ENCODE measurements at regions not wholly inside any gene's neighbourhood (a gene's known extent, or its start where the extent isn't known, plus 50 kb on each side); places are given as distances from the start of the nearest gene placed in this dataset.
A peak's percentile ranks its signal among the peaks of the same experiment; 100 is the strongest.
"Not testable (repeated sequence)": the region's sequence is repeated elsewhere in the genome, so short reads cannot be mapped to it uniquely, and the experiment has no call there.

- H3K27me3 ChIP-seq (ENCODE audit: insufficient read depth, low read length, poor library complexity, severe bottlenecking); H3K4me3 ChIP-seq (ENCODE audit: low read length); H3K36me3 ChIP-seq (ENCODE audit: insufficient read depth, low read length); H3K4me1 Mint-ChIP-seq; H3K36me3 Mint-ChIP-seq; POLR2A ChIA-PET; H3K27ac ChIP-seq (ENCODE audit: low read depth, low read length); H3K9me3 ChIP-seq (ENCODE audit: low read length); H3K4me3 Mint-ChIP-seq; H3K4me1 ChIP-seq (ENCODE audit: insufficient read depth, low read length); H3K27me3 Mint-ChIP-seq; DNase-seq: not testable (repeated sequence)
- peak overlapping the region in 1 of 8 donors; percentile 42 for H3K27ac Mint-ChIP-seq
- H3K9me3 Mint-ChIP-seq, result peaks cover 8 to 56% (median 17%) of the 10 kb centered on the region in 5 donors
- CTCF ChIA-PET, result interaction anchor here (0.5 kb wide), 1 partner anchor 30 kb away, joined by 3 read pairs; no protein-coding TSS in a partner anchor
These were observed 666.5 kb upstream of the MBL2 start for GRCh38 chr10:53439075-53439474.

GRCh38 chr10:53434413-53434812 is 661.8 kb upstream of the MBL2 start:
- no peaks in the 10 kb centered on the region for H3K36me3 Mint-ChIP-seq
- H3K27ac Mint-ChIP-seq, result no peak overlapping the region
- Histone ChIP-seq H3K9me3 (ENCODE audit: low read length) (no peaks in the 10 kb centered on the region), H3K36me3 (ENCODE audit: insufficient read depth, low read length) (no peaks in the 10 kb centered on the region), H3K4me3 (ENCODE audit: low read length) (no peak overlapping the region), H3K27ac (ENCODE audit: low read depth, low read length) (no peak overlapping the region), H3K4me1 (ENCODE audit: insufficient read depth, low read length) (no peaks in the 10 kb centered on the region), H3K27me3 (ENCODE audit: insufficient read depth, low read length, poor library complexity, severe bottlenecking) (no peaks in the 10 kb centered on the region)
- ChIA-PET POLR2A (no interaction called here), CTCF (no interaction called here)
- H3K4me1 Mint-ChIP-seq, result no peaks in the 10 kb centered on the region
- H3K9me3 Mint-ChIP-seq, result peaks cover 8 to 60% (median 12%) of the 10 kb centered on the region in 5 donors
- no peaks in the 10 kb centered on the region for H3K27me3 Mint-ChIP-seq
- no peak for DNase-seq
- no peak overlapping the region for H3K4me3 Mint-ChIP-seq

GRCh38 chr10:53432035-53432434 is 659.5 kb upstream of the MBL2 start:
- no peak for DNase-seq
- Mint-ChIP-seq H3K36me3 (no peaks in the 10 kb centered on the region), H3K27me3 (no peaks in the 10 kb centered on the region), H3K27ac (no peak overlapping the region), H3K4me3 (no peak overlapping the region), H3K9me3 (peaks cover 7 to 51% (median 13%) of the 10 kb centered on the region in 5 donors), H3K4me1 (no peaks in the 10 kb centered on the region)
- H3K36me3 ChIP-seq (ENCODE audit: insufficient read depth, low read length), result no peaks in the 10 kb centered on the region
- ChIA-PET CTCF (no interaction called here), POLR2A (no interaction called here)
- H3K4me3 ChIP-seq (ENCODE audit: low read length), result no peak overlapping the region
- no peaks in the 10 kb centered on the region for H3K4me1 ChIP-seq (ENCODE audit: insufficient read depth, low read length)
- H3K27ac ChIP-seq (ENCODE audit: low read depth, low read length), result no peak overlapping the region
- H3K9me3 ChIP-seq (ENCODE audit: low read length), result no peaks in the 10 kb centered on the region
- H3K27me3 ChIP-seq (ENCODE audit: insufficient read depth, low read length, poor library complexity, severe bottlenecking), result no peaks in the 10 kb centered on the region

- H3K9me3 ChIP-seq (ENCODE audit: low read length), result no peaks in the 10 kb centered on the region
- Mint-ChIP-seq H3K9me3 (peaks cover 0 to 45% (median 10%) of the 10 kb centered on the region in 5 donors), H3K27ac (no peak overlapping the region), H3K4me3 (no peak overlapping the region), H3K36me3 (no peaks in the 10 kb centered on the region), H3K4me1 (no peaks in the 10 kb centered on the region), H3K27me3 (no peaks in the 10 kb centered on the region)
- no peaks in the 10 kb centered on the region for H3K27me3 ChIP-seq (ENCODE audit: insufficient read depth, low read length, poor library complexity, severe bottlenecking)
- no peaks in the 10 kb centered on the region for H3K4me1 ChIP-seq (ENCODE audit: insufficient read depth, low read length)
- ChIA-PET CTCF (no interaction called here), POLR2A (no interaction called here)
- DNase-seq, result no peak
- no peak overlapping the region for H3K4me3 ChIP-seq (ENCODE audit: low read length)
- no peak overlapping the region for H3K27ac ChIP-seq (ENCODE audit: low read depth, low read length)
- no peaks in the 10 kb centered on the region for H3K36me3 ChIP-seq (ENCODE audit: insufficient read depth, low read length)
These were observed 658.4 kb upstream of the MBL2 start for GRCh38 chr10:53430974-53431373.

GRCh38 chr10:53430127-53430891 is 657.7 kb upstream of the MBL2 start:
- POLR2A ChIA-PET, result no interaction called here
- Histone ChIP-seq H3K4me3 (ENCODE audit: low read length) (no peak overlapping the region), H3K4me1 (ENCODE audit: insufficient read depth, low read length) (no peaks in the 10 kb centered on the region), H3K36me3 (ENCODE audit: insufficient read depth, low read length) (no peaks in the 10 kb centered on the region), H3K9me3 (ENCODE audit: low read length) (no peaks in the 10 kb centered on the region), H3K27ac (ENCODE audit: low read depth, low read length) (no peak overlapping the region), H3K27me3 (ENCODE audit: insufficient read depth, low read length, poor library complexity, severe bottlenecking) (no peaks in the 10 kb centered on the region)
- CTCF ChIA-PET, result no interaction called here
- Mint-ChIP-seq H3K36me3 (no peaks in the 10 kb centered on the region), H3K9me3 (peaks cover 4 to 46% (median 12%) of the 10 kb centered on the region in 5 donors), H3K27ac (no peak overlapping the region), H3K4me3 (no peak overlapping the region), H3K4me1 (no peaks in the 10 kb centered on the region), H3K27me3 (no peaks in the 10 kb centered on the region)
- DNase-seq, result no peak

GRCh38 chr10:53422223-53422888 is 649.8 kb upstream of the MBL2 start:
- POLR2A ChIA-PET, result no interaction called here
- no peak overlapping the region for H3K27ac Mint-ChIP-seq
- no peaks in the 10 kb centered on the region for H3K4me1 Mint-ChIP-seq
- no peaks in the 10 kb centered on the region for H3K36me3 ChIP-seq (ENCODE audit: insufficient read depth, low read length)
- H3K36me3 Mint-ChIP-seq, result no peaks in the 10 kb centered on the region
- CTCF ChIA-PET, result no interaction called here
- H3K4me3 ChIP-seq (ENCODE audit: low read length), result no peak overlapping the region
- no peaks in the 10 kb centered on the region for H3K4me1 ChIP-seq (ENCODE audit: insufficient read depth, low read length)
- H3K27ac ChIP-seq (ENCODE audit: low read depth, low read length), result no peak overlapping the region
- no peaks in the 10 kb centered on the region for H3K27me3 ChIP-seq (ENCODE audit: insufficient read depth, low read length, poor library complexity, severe bottlenecking)
- no peaks in the 10 kb centered on the region for H3K9me3 ChIP-seq (ENCODE audit: low read length)
- H3K9me3 Mint-ChIP-seq, result peaks cover 7 to 34% (median 17%) of the 10 kb centered on the region in 5 donors
- H3K4me3 Mint-ChIP-seq, result no peak overlapping the region
- no peaks in the 10 kb centered on the region for H3K27me3 Mint-ChIP-seq
- no peak for DNase-seq

- no peaks in the 10 kb centered on the region for H3K4me1 Mint-ChIP-seq
- peaks cover 5 to 40% (median 12%) of the 10 kb centered on the region in 5 donors for H3K9me3 Mint-ChIP-seq
- no peaks in the 10 kb centered on the region for H3K36me3 Mint-ChIP-seq
- no peaks in the 10 kb centered on the region for H3K36me3 ChIP-seq (ENCODE audit: insufficient read depth, low read length)
- no peak overlapping the region for H3K27ac Mint-ChIP-seq
- H3K27ac ChIP-seq (ENCODE audit: low read depth, low read length), result no peak overlapping the region
- no peaks in the 10 kb centered on the region for H3K9me3 ChIP-seq (ENCODE audit: low read length)
- no peaks in the 10 kb centered on the region for H3K27me3 ChIP-seq (ENCODE audit: insufficient read depth, low read length, poor library complexity, severe bottlenecking)
- H3K4me3 Mint-ChIP-seq, result no peak overlapping the region
- no peak for DNase-seq
- no peaks in the 10 kb centered on the region for H3K27me3 Mint-ChIP-seq
- no peaks in the 10 kb centered on the region for H3K4me1 ChIP-seq (ENCODE audit: insufficient read depth, low read length)
- H3K4me3 ChIP-seq (ENCODE audit: low read length), result no peak overlapping the region
- ChIA-PET POLR2A (no interaction called here), CTCF (no interaction called here)
These were observed 640.1 kb upstream of the MBL2 start for GRCh38 chr10:53412651-53413050.

GRCh38 chr10:53406532-53406931 is 633.9 kb upstream of the MBL2 start:
- Mint-ChIP-seq H3K4me3 (no peak overlapping the region), H3K4me1 (no peaks in the 10 kb centered on the region), H3K27ac (no peak overlapping the region), H3K27me3 (no peaks in the 10 kb centered on the region), H3K9me3 (peaks cover 2 to 28% (median 7%) of the 10 kb centered on the region in 5 donors), H3K36me3 (no peaks in the 10 kb centered on the region)
- ChIA-PET CTCF (no interaction called here), POLR2A (no interaction called here)
- DNase-seq, result no peak
- Histone ChIP-seq H3K4me1 (ENCODE audit: insufficient read depth, low read length) (no peaks in the 10 kb centered on the region), H3K4me3 (ENCODE audit: low read length) (no peak overlapping the region), H3K9me3 (ENCODE audit: low read length) (no peaks in the 10 kb centered on the region), H3K27ac (ENCODE audit: low read depth, low read length) (no peak overlapping the region), H3K36me3 (ENCODE audit: insufficient read depth, low read length) (no peaks in the 10 kb centered on the region), H3K27me3 (ENCODE audit: insufficient read depth, low read length, poor library complexity, severe bottlenecking) (no peaks in the 10 kb centered on the region)

All from CD8-positive, alpha-beta memory T cell (primary cell).